Adrenal gland (tissue), 5 donors: ENCODE measurements at regions not wholly inside any gene's neighbourhood (a gene's known extent, or its start where the extent isn't known, plus 50 kb on each side); places are given as distances from the start of the nearest gene placed in this dataset.

ENCODE experiments used
- CTCF ChIP-seq, 6 experiments: fragments of 450-650 bp in 4 of 6; fragments of 200-600 bp in 2 of 6; sonication (generic) in 1 of 6; IDR thresholded peaks; 1 replicate in 5 of 6; 2 replicates in 1 of 6; pipeline versions ENCODE4 v1.5.1 to v1.8.0; 2016 to 2021; ENCODE audit warnings: antibody characterized with exemption in 6 of 6, mild to moderate bottlenecking in 2 of 6, moderate library complexity in 1 of 6
- POLR2A ChIP-seq, 2 donors: fragments of 450-650 bp; IDR thresholded peaks; one replicate each; pipeline ENCODE4 v1.6.1; 2017; ENCODE audit warnings: antibody characterized with exemption in 2 of 2, mild to moderate bottlenecking in 2 of 2, moderate library complexity in 1 of 2
- donor health status: DM: no; HTN: no; CAD: no.

GRCh38 chr2:128396946-128397345 lies 78.3 kb upstream of the HS6ST1 start:
- no peak for TF ChIP-seq CTCF (IDR thresholded peaks at IDR 0.05)
- no peak for TF ChIP-seq POLR2A (IDR thresholded peaks at IDR 0.05)
